GM10266 (cell line): ENCODE measurements at regions not wholly inside any gene's neighbourhood (a gene's known extent, or its start where the extent isn't known, plus 50 kb on each side); places are given as distances from the start of the nearest gene placed in this dataset.
"Not testable (repeated sequence)": the region's sequence is repeated elsewhere in the genome, so short reads cannot be mapped to it uniquely, and the experiment has no call there.

Experiments used
- DNase-seq: peaks from one replicate; pipeline ENCODE4 v3.0.0; 2012; ENCODE audit errors: extremely low spot score
- TF ChIP-seq, protein P1 (sequence below): IDR thresholded peaks from 2 replicates; pipeline ENCODE4 v1.5.1; 2012; ENCODE audit warnings: mild to moderate bottlenecking, low read depth; ENCODE audit not compliant: control insufficient read depth, insufficient read depth; ENCODE audit errors: missing control alignments

DNA sequence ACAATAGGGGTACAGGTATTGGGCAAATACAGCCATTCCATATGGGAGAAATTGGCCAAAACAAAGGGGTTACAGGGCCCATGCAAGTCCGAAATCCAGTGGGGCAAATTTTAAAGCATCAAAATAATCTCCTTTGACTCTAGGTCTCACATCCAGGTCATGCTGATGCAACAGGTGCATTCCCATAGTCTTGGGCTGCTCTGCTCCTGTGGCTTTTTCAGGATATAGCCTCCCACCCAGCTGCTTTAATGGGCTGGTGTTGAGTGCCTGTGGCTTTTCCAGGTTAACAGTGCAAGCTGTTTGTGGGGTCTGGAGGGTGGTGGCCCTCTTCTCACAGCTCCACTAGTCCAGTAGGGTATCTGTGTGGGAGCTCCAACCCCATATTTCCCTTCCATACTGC is 607.1 kb downstream of the MEI4 start:
- TF ChIP-seq, protein P1, sequence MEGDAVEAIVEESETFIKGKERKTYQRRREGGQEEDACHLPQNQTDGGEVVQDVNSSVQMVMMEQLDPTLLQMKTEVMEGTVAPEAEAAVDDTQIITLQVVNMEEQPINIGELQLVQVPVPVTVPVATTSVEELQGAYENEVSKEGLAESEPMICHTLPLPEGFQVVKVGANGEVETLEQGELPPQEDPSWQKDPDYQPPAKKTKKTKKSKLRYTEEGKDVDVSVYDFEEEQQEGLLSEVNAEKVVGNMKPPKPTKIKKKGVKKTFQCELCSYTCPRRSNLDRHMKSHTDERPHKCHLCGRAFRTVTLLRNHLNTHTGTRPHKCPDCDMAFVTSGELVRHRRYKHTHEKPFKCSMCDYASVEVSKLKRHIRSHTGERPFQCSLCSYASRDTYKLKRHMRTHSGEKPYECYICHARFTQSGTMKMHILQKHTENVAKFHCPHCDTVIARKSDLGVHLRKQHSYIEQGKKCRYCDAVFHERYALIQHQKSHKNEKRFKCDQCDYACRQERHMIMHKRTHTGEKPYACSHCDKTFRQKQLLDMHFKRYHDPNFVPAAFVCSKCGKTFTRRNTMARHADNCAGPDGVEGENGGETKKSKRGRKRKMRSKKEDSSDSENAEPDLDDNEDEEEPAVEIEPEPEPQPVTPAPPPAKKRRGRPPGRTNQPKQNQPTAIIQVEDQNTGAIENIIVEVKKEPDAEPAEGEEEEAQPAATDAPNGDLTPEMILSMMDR, result no peak

GRCh38 chr6:78260427-78260826 is 606.9 kb upstream of the IRAK1BP1 start:
- not testable (repeated sequence) for DNase-seq

More for the DNA sequence above, 607.1 kb downstream of the MEI4 start:
- no peak for DNase-seq

DNA sequence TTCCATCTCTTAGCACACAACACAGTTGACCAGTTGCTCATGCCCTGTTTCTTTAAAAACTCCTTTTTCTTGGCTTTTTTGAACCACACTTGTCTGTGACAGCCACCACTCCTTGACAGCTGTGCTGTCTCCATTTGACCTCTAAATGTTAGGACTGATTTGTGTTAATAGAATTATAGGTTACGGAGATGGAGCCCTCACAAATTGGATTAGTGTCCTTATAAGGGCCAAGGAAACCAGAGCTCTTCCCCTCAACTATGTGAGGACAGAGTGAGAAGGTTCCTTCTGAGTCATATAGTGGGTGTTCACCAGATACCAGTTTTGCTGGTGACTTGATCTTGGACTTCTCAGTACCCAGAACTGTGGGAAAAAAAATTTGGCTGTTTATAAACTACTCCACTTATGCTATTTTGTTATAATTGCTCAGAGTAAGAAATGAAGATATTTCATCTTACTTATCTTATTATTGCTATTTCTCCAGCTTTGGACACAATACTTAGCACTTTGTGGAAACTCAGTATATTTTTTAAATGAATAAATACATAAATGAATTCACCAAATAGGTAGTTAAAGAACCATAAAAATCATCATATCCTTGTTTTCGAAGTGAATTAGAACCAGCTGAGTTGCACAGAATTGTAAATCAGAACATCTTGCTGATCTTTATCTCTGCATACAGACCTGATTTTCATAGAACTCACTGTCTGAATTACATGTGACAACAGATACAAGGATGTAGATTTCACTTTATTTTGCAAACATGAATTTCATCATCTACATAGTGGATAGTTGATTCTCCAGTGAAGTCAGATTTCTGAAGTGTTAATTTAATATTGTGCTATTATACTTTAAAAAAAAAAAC is 598.5 kb upstream of the IRAK1BP1 start:
- DNase-seq, result no peak
- TF ChIP-seq, protein P1, result no peak

GRCh38 chr6:78300885-78301284 is 566.5 kb upstream of the IRAK1BP1 start:
- no peak for DNase-seq
- TF ChIP-seq, protein P1, result no peak

GRCh38 chr6:78302411-78302810 is 564.9 kb upstream of the IRAK1BP1 start:
- no peak for DNase-seq
- TF ChIP-seq, protein P1, result no peak

DNA sequence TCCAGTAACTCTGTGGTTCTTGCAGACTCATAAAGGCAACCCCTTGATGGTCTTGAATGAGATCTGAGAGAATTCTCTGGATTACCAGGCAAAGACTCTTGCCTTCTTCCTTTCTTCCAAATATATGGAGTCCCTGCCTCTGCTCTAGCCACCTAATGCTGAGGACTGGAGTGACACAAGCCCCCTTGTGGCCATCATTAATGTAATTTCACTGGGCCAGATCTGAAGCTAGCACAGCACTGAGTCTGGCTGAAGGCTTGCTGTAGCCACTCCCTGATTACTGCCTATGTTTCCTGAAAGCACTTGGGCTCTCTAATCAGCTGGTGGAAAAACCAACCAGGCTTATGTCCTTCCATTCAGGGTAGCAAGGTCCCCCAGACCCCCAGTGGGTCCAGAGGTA is 559.3 kb upstream of the IRAK1BP1 start:
- TF ChIP-seq, protein P1, result no peak
- DNase-seq, result no peak

- TF ChIP-seq, protein P1, result no peak
- no peak for DNase-seq
Observed at GRCh38 chr6:78322068-78322845, 545.1 kb upstream of the IRAK1BP1 start.
